ENCODE measurements at regions not wholly inside any gene's neighbourhood (a gene's known extent, or its start where the extent isn't known, plus 50 kb on each side); places are given as distances from the start of the nearest gene placed in this dataset.
A peak's percentile ranks its signal among the peaks of the same experiment; 100 is the strongest.
"Not testable (repeated sequence)": the region's sequence is repeated elsewhere in the genome, so short reads cannot be mapped to it uniquely, and the experiment has no call there.

DNA sequence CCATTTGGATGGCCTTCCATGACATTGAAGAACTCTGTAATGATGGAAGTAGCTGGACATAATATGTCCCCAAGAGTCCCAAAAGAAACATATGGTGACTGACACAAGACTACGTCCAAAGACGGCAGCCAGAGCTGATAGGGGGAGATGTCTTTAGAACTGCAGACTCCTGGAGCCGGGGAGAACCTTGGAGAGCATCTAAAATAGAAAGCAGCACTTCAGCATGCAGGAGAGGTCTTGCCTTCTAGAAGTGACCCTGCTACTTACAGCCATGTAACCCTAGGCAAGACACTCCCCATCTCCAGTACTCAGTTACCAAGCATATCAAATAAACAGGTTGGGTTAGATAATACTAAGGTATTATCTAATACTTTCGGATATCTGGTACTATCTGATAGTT lies 143.8 kb upstream of the BCL6 start:
- Histone ChIP-seq H3K27me3 (no peaks in the 10 kb centered on the region), H3K4me3 (no peak overlapping the region), H3K9me3 (no peaks in the 10 kb centered on the region), H3K36me3 (no peaks in the 10 kb centered on the region), H3K27ac (no peak overlapping the region), H3K4me1 (peaks cover 6% of the 10 kb centered on the region)
- DNase-seq: no peak
- intact Hi-C loops (cut with DNase I): no loop called here
- no peak for ATAC-seq
- TF ChIP-seq CTCF (IDR thresholded peaks at IDR 0.05): no peak

DNA sequence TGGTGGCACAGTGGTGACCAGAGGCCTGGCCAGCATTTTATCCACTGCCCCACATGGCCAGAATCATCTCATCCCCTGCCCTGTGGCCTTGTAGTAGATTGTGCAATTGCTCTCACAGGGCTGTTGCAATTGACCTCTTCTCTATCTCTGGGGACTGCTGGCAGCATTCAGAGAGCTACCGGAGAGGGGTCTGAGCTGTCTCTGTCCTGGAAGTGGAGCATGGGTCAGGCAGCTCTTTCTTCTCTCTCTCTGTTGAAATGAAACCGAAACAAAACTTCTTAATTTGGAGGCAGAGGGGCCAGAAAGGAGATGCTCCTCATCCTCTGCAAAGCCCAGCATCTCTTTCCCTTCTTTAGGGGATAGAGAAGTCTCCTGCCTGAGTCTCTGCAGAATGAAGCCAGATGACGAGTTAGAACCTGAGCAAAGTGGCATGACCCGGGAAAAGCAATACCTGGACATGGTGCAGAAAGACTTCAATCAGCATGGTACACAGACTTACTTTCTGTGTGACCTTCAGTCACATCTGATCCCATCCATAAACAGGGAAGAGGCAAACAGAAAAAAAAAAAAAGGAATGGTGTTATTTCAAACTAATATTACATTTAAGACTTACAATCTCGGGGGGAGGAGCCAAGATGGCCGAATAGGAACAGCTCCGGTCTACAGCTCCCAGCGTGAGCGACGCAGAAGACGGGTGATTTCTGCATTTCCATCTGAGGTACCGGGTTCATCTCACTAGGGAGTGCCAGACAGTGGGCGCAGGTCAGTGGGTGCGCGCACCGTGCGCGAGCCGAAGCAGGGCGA lies 144.5 kb upstream of the BCL6 start:
- Histone ChIP-seq H3K27ac (no peak overlapping the region), H3K4me3 (no peak overlapping the region), H3K9me3 (no peaks in the 10 kb centered on the region), H3K27me3 (no peaks in the 10 kb centered on the region), H3K4me1 (peaks cover 6% of the 10 kb centered on the region), H3K36me3 (no peaks in the 10 kb centered on the region)
- DNase-seq (no peak), ATAC-seq (peak; percentile 85)
- intact Hi-C loops (cut with DNase I): no loop called here
- TF ChIP-seq CTCF (IDR thresholded peaks at IDR 0.05): no peak

DNA sequence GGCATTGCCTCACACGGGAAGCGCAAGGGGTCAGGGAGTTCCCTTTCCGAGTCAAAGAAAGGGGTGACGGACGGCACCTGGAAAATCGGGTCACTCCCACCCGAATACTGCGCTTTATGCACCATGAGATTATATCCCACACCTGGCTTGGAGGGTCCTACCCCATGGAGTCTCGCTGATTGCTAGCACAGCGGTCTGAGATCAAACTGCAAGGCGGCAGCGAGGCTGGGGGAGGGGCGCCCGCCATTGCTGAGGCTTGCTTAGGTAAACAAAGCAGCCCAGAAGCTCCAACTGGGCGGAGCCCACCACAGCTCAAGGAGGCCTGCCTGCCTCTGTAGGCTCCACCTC lies 145.1 kb upstream of the BCL6 start:
- ATAC-seq; H3K27me3 ChIP-seq; H3K9me3 ChIP-seq; H3K4me3 ChIP-seq; intact Hi-C loops (cut with DNase I); H3K4me1 ChIP-seq; DNase-seq; H3K27ac ChIP-seq; H3K36me3 ChIP-seq: not testable (repeated sequence)

DNA sequence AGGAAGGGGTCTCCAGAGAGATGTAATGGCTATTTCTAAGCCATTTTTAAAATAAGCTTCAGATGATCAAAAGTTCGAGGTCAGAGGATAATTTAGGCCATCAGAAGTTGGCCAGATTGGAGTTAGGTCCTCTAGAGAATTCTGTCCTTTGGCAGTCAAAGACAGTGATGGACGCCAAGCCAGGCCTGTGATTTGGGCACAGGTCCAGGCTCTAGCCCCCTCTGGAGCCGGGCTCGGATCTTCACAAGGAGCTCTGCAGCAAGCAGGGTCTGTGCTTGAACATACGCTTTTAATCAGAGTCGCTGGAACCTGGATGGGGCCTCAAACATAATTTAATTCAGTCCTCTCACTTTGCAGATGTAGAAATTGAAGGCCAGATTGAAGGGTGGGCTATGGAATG lies 151.4 kb upstream of the BCL6 start:
- TF ChIP-seq CTCF (IDR thresholded peaks at IDR 0.05): no peak
- no peak for ATAC-seq
- intact Hi-C loops (cut with DNase I): no loop called here
- Histone ChIP-seq H3K27me3 (no peaks in the 10 kb centered on the region), H3K27ac (no peak overlapping the region), H3K4me1 (no peaks in the 10 kb centered on the region), H3K9me3 (no peaks in the 10 kb centered on the region), H3K4me3 (no peak overlapping the region), H3K36me3 (no peaks in the 10 kb centered on the region)
- no peak for DNase-seq

DNA sequence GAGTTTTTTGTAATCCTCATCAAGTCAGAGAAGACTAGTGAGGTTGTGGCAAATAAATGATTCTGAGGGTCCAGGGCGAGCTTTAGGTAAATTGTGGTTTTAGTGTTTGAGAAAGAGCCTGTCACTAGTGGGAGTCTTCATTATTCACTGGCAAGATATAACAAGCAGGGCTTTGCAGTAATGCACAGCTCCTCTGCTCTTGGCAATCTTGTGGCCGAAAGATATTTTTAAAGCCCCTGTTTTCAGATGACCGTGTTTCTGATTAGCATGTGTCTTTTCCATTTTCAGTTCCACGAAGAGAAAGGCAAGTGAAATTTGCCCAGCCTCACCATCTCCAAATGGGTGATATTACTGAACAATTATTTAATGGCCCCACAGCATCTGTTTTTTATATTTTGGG lies 154.0 kb upstream of the BCL6 start:
- ATAC-seq (no peak), DNase-seq (no peak)
- no peaks in the 10 kb centered on the region for H3K36me3 ChIP-seq
- intact Hi-C loops (cut with DNase I): no loop called here
- H3K4me1 ChIP-seq: no peaks in the 10 kb centered on the region
- no peak for TF ChIP-seq CTCF (IDR thresholded peaks at IDR 0.05)
- no peak overlapping the region for H3K27ac ChIP-seq
- H3K4me3 ChIP-seq: no peak overlapping the region
- H3K9me3 ChIP-seq: no peaks in the 10 kb centered on the region
- no peaks in the 10 kb centered on the region for H3K27me3 ChIP-seq

DNA sequence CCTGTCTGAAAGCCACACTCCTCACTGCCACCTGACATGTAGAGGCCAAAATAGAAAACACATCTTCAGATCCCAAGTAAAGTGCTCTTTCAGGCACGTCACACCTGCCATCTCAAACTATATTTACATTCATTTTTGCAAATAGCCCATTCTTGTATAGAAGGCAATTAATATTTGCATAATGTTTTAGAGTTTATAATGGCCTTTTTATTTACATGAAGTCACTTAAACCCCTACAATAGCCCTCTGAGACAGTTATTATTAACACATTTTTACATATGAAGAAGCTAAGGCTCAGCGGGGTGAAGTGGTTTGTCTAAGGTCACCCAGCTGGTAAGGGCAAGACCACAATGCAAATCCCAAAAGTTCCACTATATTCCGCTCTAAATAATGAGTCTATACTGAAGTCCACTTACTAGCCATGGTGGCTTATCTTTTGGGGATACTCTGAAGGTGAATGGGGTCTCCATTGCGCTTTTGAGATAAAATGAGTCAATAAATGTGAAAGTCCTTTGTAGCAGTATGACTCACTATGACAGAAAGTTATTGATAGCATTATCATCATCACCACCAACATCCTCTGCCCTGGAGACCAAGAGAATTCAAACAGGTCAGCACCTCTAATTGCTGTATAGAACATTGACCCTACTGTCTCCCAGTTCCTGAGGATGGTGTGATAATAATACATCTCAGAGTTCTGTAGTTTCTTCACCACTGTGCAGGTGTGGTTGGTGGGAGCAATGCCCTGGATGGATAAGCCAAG lies 155.9 kb upstream of the BCL6 start:
- no peak for DNase-seq
- Histone ChIP-seq H3K27me3 (no peaks in the 10 kb centered on the region), H3K9me3 (no peaks in the 10 kb centered on the region), H3K4me1 (no peaks in the 10 kb centered on the region), H3K4me3 (no peak overlapping the region), H3K27ac (no peak overlapping the region), H3K36me3 (no peaks in the 10 kb centered on the region)
- TF ChIP-seq CTCF (IDR thresholded peaks at IDR 0.05): no peak
- intact Hi-C loops (cut with DNase I): no loop called here
- ATAC-seq: no peak

Data from upper lobe of right lung (tissue), 1 donor.